T-helper 2 cell treated with Interferon-gamma antibody and Interleukin-4, amounts not matched to agents 5 μg/mL and 100 μg/mL, for 36 hours (primary cell): ENCODE measurements at regions not wholly inside any gene's neighbourhood (a gene's known extent, or its start where the extent isn't known, plus 50 kb on each side); places are given as distances from the start of the nearest gene placed in this dataset.

Experiments used
- DNase-seq: peaks from one replicate; pipeline ENCODE4 v3.0.0; 2021; ENCODE audit warnings: low spot score
- H3K27ac Mint-ChIP-seq: one replicate; pipeline ENCODE4 v1.8.0; 2021; ENCODE audit warnings: mild to moderate bottlenecking, mixed read lengths
- H3K27me3 Mint-ChIP-seq: one replicate; pipeline ENCODE4 v1.8.0; 2021; ENCODE audit warnings: low read depth, mixed read lengths
- H3K36me3 Mint-ChIP-seq: one replicate; pipeline ENCODE4 v1.8.0; 2021; ENCODE audit warnings: low read depth, mixed read lengths
- H3K4me1 Mint-ChIP-seq: one replicate; pipeline ENCODE4 v1.8.0; 2021; ENCODE audit warnings: low read depth, mixed read lengths
- H3K4me3 Mint-ChIP-seq: one replicate; pipeline ENCODE4 v1.8.0; 2022; ENCODE audit warnings: mild to moderate bottlenecking, moderate library complexity, mixed read lengths
- H3K9me3 Mint-ChIP-seq: one replicate; pipeline ENCODE4 v1.8.0; 2021; ENCODE audit warnings: mixed read lengths

- peak overlapping the region; percentile 90 for H3K27ac Mint-ChIP-seq
- H3K27me3 Mint-ChIP-seq = peaks cover 5% of the 10 kb centered on the region
- H3K36me3 Mint-ChIP-seq = peaks cover 12% of the 10 kb centered on the region
- H3K9me3 Mint-ChIP-seq = no peaks in the 10 kb centered on the region
- peak overlapping the region; percentile 3 for H3K4me3 Mint-ChIP-seq
- peaks cover 50% of the 10 kb centered on the region for H3K4me1 Mint-ChIP-seq
- peak; percentile 53 for DNase-seq
Measured at GRCh38 chr2:46239175-46239846, 57.9 kb upstream of the EPAS1 start.

GRCh38 chr2:46239847-46240181 is 57.4 kb upstream of the EPAS1 start:
- Mint-ChIP-seq H3K4me1 (peaks cover 50% of the 10 kb centered on the region), H3K4me3 (no peak overlapping the region), H3K27me3 (peaks cover 5% of the 10 kb centered on the region), H3K9me3 (no peaks in the 10 kb centered on the region), H3K36me3 (peaks cover 12% of the 10 kb centered on the region), H3K27ac (peak overlapping the region; percentile 90)
- peak; percentile 76 for DNase-seq

DNA sequence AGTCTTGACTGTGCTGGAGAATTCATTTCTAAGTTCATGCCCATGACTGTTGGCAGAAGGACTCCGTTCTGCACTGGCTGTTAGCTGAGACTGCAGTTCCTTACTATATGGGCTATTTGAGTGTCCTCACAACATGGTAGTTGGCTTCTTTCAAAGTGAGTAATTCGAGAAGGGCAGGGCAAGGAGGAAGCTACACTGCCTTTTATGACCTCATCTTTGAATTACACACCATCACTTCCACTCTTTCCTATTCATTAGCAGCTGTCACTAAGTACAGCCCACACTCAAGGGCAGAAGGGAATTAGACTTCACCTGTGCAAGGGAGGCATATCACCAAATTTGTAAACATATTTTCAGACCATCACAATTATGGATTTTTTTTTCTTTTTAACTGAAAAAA is 55.9 kb upstream of the EPAS1 start:
- H3K27ac Mint-ChIP-seq = no peak overlapping the region

DNA sequence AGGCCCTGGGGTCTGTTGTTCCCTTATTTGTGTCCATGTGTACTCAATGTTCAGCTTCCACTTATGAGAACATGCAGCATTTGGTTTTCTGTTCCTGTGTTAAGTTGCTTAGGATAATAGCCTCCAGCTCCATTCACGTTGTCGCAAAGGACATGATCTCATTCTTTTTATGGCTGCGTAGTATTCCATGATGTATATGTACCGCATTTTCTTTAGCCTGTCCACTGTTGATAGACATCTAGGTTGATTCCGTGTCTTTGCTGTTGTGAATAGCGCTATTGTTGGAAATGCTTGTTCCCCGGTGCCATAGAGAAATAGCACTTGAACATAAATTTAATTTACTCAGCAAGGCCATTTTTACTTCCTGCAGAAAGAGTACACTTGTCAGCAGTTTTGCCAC is 51.3 kb upstream of the EPAS1 start:
- Mint-ChIP-seq H3K27me3 (peaks cover 23% of the 10 kb centered on the region), H3K4me3 (no peak overlapping the region), H3K36me3 (peaks cover 3% of the 10 kb centered on the region), H3K27ac (no peak overlapping the region), H3K4me1 (peaks cover 16% of the 10 kb centered on the region), H3K9me3 (peaks cover 9% of the 10 kb centered on the region)
- DNase-seq = no peak

More for the DNA sequence above, 55.9 kb upstream of the EPAS1 start:
- no peak for DNase-seq
- H3K27me3 Mint-ChIP-seq = peaks cover 9% of the 10 kb centered on the region
- H3K4me1 Mint-ChIP-seq = peaks cover 45% of the 10 kb centered on the region
- peaks cover 12% of the 10 kb centered on the region for H3K36me3 Mint-ChIP-seq
- H3K4me3 Mint-ChIP-seq = no peak overlapping the region
- no peaks in the 10 kb centered on the region for H3K9me3 Mint-ChIP-seq

DNA sequence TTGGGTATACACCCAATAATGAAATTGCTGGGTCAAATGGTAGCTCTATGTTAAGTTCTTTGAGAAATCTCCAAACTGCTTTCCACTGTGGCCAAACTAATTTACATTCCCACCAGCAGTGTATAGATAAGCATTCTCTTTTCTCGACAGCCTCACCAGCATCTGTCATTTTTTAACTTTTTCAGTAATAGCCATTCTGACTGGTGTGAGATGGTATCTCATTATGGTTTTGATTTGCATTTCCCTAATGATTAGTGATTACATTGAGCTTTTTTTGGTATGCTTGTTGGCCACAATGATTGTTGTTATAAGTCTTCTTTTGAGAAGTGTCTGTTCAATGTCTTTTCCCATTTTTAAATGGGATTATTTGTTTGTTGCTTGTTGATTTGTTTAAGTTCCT is 50.4 kb upstream of the EPAS1 start:
- peaks cover 23% of the 10 kb centered on the region for H3K27me3 Mint-ChIP-seq
- DNase-seq = no peak

More for the DNA sequence above, 50.4 kb upstream of the EPAS1 start:
- Mint-ChIP-seq H3K36me3 (peaks cover 3% of the 10 kb centered on the region), H3K27ac (no peak overlapping the region), H3K9me3 (peaks cover 9% of the 10 kb centered on the region), H3K4me1 (peaks cover 11% of the 10 kb centered on the region), H3K4me3 (no peak overlapping the region)
